PC-3 (cell line): ENCODE measurements at regions not wholly inside any gene's neighbourhood (a gene's known extent, or its start where the extent isn't known, plus 50 kb on each side); places are given as distances from the start of the nearest gene placed in this dataset.

Source experiments
- ATAC-seq: fragments of 200-7000 bp; cut with Tn5 transposase; 2 replicates; pipeline ENCODE4 v1.9.1; 2020; ENCODE audit warnings: mild to moderate bottlenecking, moderate library complexity
- BruUV-seq: library from RNA; stranded (reverse); fragments of 400-500 nt; replicated peaks from 2 replicates; lab custom pipeline; 2021; lab: Mats Ljungman, UMichigan
- CTCF ChIA-PET: fragments of 300-600 bp; sonication (Branson Sonifier 250); formaldehyde crosslinking; loops from one replicate; lab custom pipeline; 2022; ENCODE audit warnings: antibody characterized with exemption; lab: Charles Lee
- POLR2A ChIA-PET: fragments of 300-600 bp; sonication (Branson Sonifier 250); formaldehyde crosslinking; loops from one replicate; lab custom pipeline; 2022; ENCODE audit warnings: antibody characterized with exemption; ENCODE audit not compliant: unreplicated experiment; lab: Charles Lee
- DNase-seq: peaks from one replicate; pipeline ENCODE4 v3.0.0-alpha.2; 2015
- H2AFZ ChIP-seq: fragments of 300-600 bp; sonication (generic); 2 replicates; pipeline ENCODE4 v1.6.0; 2016; ENCODE audit warnings: antibody characterized with exemption, low read length
- H3F3A ChIP-seq: fragments of 300-600 bp; sonication (generic); one replicate; pipeline ENCODE4 v1.6.0; 2017; ENCODE audit warnings: antibody characterized with exemption, low read length, control low read depth, mild to moderate bottlenecking; ENCODE audit not compliant: unreplicated experiment
- H3K27ac ChIP-seq: fragments of 300-600 bp; sonication (generic); 2 replicates; pipeline ENCODE4 v1.5.1; 2016; ENCODE audit warnings: mild to moderate bottlenecking, low read length
- H3K27me3 ChIP-seq: fragments of 300-600 bp; sonication (generic); 2 replicates; pipeline ENCODE4 v1.6.1; 2016; ENCODE audit warnings: low read length, mixed read lengths
- H3K36me3 ChIP-seq: fragments of 300-600 bp; sonication (generic); 2 replicates; pipeline ENCODE4 v1.6.1; 2016; ENCODE audit warnings: low read depth, mixed run types, low read length, mixed read lengths
- H3K4me1 ChIP-seq: fragments of 300-600 bp; sonication (generic); 2 replicates; pipeline ENCODE4 v1.5.1; 2016; ENCODE audit warnings: low read length; ENCODE audit not compliant: insufficient read depth
- H3K4me2 ChIP-seq: fragments of 300-600 bp; sonication (generic); 2 replicates; pipeline ENCODE4 v1.6.0; 2016; ENCODE audit warnings: low read length
- H3K4me3 ChIP-seq: fragments of 300-600 bp; sonication (generic); 2 replicates; pipeline ENCODE4 v1.5.1; 2016; ENCODE audit warnings: mild to moderate bottlenecking, low read length, mixed read lengths
- H3K79me2 ChIP-seq: fragments of 300-600 bp; sonication (generic); 2 replicates; pipeline ENCODE4 v1.6.1; 2017; ENCODE audit warnings: low read length, mixed read lengths
- H3K9ac ChIP-seq: fragments of 300-600 bp; sonication (generic); 2 replicates; pipeline ENCODE4 v1.6.0; 2016; ENCODE audit warnings: mild to moderate bottlenecking, low read length
- H3K9me2 ChIP-seq: fragments of 300-600 bp; sonication (generic); replicated peaks from 2 replicates; pipeline ENCODE4 v1.6.1; 2016; ENCODE audit warnings: mixed run types, low read length, mixed read lengths
- H3K9me3 ChIP-seq: fragments of 300-600 bp; sonication (generic); 2 replicates; pipeline ENCODE4 v1.6.1; 2016; ENCODE audit warnings: low read length, mixed read lengths
- H4K20me1 ChIP-seq: fragments of 300-600 bp; sonication (generic); 2 replicates; pipeline ENCODE4 v1.6.1; 2016; ENCODE audit warnings: low read length, mixed read lengths
- EZH2 ChIP-seq: fragments of 300-600 bp; sonication (generic); IDR thresholded peaks from one replicate; pipeline ENCODE4 v1.6.1; 2017; ENCODE audit warnings: antibody characterized with exemption, mild to moderate bottlenecking, low read length; ENCODE audit not compliant: unreplicated experiment
- EZH2phosphoT487 ChIP-seq: fragments of 300-600 bp; sonication (generic); IDR thresholded peaks from 2 replicates; pipeline ENCODE4 v1.6.1; 2018; ENCODE audit warnings: mild to moderate bottlenecking, antibody characterized with exemption, low read length, borderline replicate concordance
- intact Hi-C: fragments of 100-400 bp; cut with micrococcal nuclease; formaldehyde crosslinking; loops from 2 replicates; pipeline ENCODE4 v1.9.0; 2023
- TF ChIP-seq, protein P1 (sequence below): fragments of 300-600 bp; sonication (generic); conservative IDR thresholded peaks from 2 replicates; pipeline ENCODE4 v1.5.1; 2017; ENCODE audit warnings: antibody characterized with exemption, low read depth, mild to moderate bottlenecking, low read length

GRCh38 chr7:121797657-121798452 is 75.1 kb upstream of the PTPRZ1 start:
- Histone ChIP-seq H2AFZ (no peak overlapping the region), H3F3A (no peaks in the 10 kb centered on the region), H3K9ac (no peak overlapping the region), H3K79me2 (no peaks in the 10 kb centered on the region), H4K20me1 (no peaks in the 10 kb centered on the region), H3K27ac (no peak overlapping the region), H3K9me3 (no peaks in the 10 kb centered on the region), H3K27me3 (peaks cover 21% of the 10 kb centered on the region), H3K4me3 (no peak overlapping the region), H3K4me1 (no peaks in the 10 kb centered on the region), H3K36me3 (no peaks in the 10 kb centered on the region), H3K4me2 (no peak overlapping the region), H3K9me2 (no peaks in the 10 kb centered on the region)
- CTCF ChIA-PET: no interaction called here
- ATAC-seq: no peak
- no TSS peak for BruUV-seq
- DNase-seq: no peak
- intact Hi-C loops: no loop called here
- TF ChIP-seq EZH2 (no peak), EZH2phosphoT487 (no peak)
- TF ChIP-seq, protein P1, sequence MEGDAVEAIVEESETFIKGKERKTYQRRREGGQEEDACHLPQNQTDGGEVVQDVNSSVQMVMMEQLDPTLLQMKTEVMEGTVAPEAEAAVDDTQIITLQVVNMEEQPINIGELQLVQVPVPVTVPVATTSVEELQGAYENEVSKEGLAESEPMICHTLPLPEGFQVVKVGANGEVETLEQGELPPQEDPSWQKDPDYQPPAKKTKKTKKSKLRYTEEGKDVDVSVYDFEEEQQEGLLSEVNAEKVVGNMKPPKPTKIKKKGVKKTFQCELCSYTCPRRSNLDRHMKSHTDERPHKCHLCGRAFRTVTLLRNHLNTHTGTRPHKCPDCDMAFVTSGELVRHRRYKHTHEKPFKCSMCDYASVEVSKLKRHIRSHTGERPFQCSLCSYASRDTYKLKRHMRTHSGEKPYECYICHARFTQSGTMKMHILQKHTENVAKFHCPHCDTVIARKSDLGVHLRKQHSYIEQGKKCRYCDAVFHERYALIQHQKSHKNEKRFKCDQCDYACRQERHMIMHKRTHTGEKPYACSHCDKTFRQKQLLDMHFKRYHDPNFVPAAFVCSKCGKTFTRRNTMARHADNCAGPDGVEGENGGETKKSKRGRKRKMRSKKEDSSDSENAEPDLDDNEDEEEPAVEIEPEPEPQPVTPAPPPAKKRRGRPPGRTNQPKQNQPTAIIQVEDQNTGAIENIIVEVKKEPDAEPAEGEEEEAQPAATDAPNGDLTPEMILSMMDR: no peak
- POLR2A ChIA-PET: no interaction called here

DNA sequence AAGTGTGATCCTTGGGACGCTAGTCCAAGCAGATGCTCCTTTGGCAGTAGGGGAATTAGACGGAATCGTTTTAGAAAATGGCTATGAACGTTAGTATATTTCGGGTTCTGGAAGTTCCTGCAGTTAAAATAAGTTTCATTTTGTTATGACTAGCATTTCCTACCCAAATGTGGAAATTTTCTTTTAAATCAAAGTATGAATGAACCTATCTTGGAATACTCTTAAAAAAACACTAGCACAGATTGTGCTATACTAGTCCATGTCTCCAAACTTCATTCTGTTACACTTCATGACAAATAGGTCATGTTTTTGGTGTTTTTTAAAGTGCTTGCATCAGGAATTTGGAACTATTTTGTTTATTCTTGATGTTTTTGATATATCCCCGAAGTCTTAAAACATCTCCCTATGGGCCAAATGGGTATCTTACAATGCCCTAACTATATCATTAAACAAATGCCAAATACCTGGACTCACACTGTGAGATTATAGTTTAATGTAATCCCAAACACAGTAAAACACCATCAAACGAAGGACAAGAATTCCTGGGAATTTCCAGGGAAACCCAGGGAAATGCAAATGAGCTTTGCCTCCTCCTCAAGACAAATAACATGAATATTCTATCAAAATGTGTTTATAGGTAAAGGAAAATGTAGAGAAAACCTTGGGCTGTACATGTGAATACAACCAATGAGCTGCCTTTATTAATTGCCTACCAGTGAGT is 75.9 kb upstream of the PTPRZ1 start:
- Histone ChIP-seq H3K79me2 (no peaks in the 10 kb centered on the region), H3K4me3 (no peak overlapping the region), H2AFZ (no peak overlapping the region), H3K9me3 (no peaks in the 10 kb centered on the region), H3K27me3 (peaks cover 21% of the 10 kb centered on the region), H3K27ac (no peak overlapping the region), H3F3A (no peaks in the 10 kb centered on the region), H3K4me1 (no peaks in the 10 kb centered on the region), H3K9me2 (no peaks in the 10 kb centered on the region), H3K9ac (no peak overlapping the region), H3K4me2 (no peak overlapping the region), H4K20me1 (no peaks in the 10 kb centered on the region), H3K36me3 (no peaks in the 10 kb centered on the region)
- TF ChIP-seq, protein P1: no peak
- TF ChIP-seq EZH2phosphoT487 (no peak), EZH2 (no peak)
- POLR2A ChIA-PET: no interaction called here
- intact Hi-C loops: no loop called here
- ATAC-seq (no peak), DNase-seq (no peak)
- BruUV-seq: no TSS peak
- CTCF ChIA-PET: no interaction called here

GRCh38 chr7:121796381-121796780 is 76.6 kb upstream of the PTPRZ1 start:
- Histone ChIP-seq H3K9ac (no peak overlapping the region), H3K79me2 (no peaks in the 10 kb centered on the region), H3K4me1 (no peaks in the 10 kb centered on the region), H3K4me3 (no peak overlapping the region), H3K36me3 (no peaks in the 10 kb centered on the region), H3K27me3 (peaks cover 21% of the 10 kb centered on the region), H3K9me3 (no peaks in the 10 kb centered on the region), H3F3A (no peaks in the 10 kb centered on the region), H4K20me1 (no peaks in the 10 kb centered on the region), H3K4me2 (no peak overlapping the region), H3K9me2 (no peaks in the 10 kb centered on the region), H3K27ac (no peak overlapping the region), H2AFZ (no peak overlapping the region)
- BruUV-seq: no TSS peak
- TF ChIP-seq EZH2: no peak
- TF ChIP-seq EZH2phosphoT487: no peak
- TF ChIP-seq, protein P1: no peak
- POLR2A ChIA-PET: no interaction called here
- CTCF ChIA-PET: no interaction called here
- DNase-seq (no peak), ATAC-seq (no peak)
- intact Hi-C loops: no loop called here
